H9 (cell line): ENCODE measurements at regions not wholly inside any gene's neighbourhood (a gene's known extent, or its start where the extent isn't known, plus 50 kb on each side); places are given as distances from the start of the nearest gene placed in this dataset.
"Not testable (repeated sequence)": the region's sequence is repeated elsewhere in the genome, so short reads cannot be mapped to it uniquely, and the experiment has no call there.

Experiments
- DNase-seq: peaks from one replicate; pipeline ENCODE4 v3.0.0-alpha.2; 2017
- H2AFZ ChIP-seq: one replicate; pipeline ENCODE4 v1.6.1; 2013; ENCODE audit warnings: mild to moderate bottlenecking, low read length, control low read depth, moderate library complexity
- H2AK5ac ChIP-seq: 2 replicates; pipeline ENCODE4 v1.6.1; 2013; ENCODE audit warnings: low read length, control low read depth, mixed read lengths; ENCODE audit not compliant: insufficient read length
- H2BK120ac ChIP-seq: one replicate; pipeline ENCODE4 v1.6.1; 2013; ENCODE audit warnings: low read depth, mild to moderate bottlenecking, low read length, control low read depth, inconsistent platforms; ENCODE audit not compliant: poor library complexity, severe bottlenecking
- H2BK12ac ChIP-seq: 2 replicates; pipeline ENCODE4 v1.6.1; 2013; ENCODE audit warnings: low read length, control low read depth, mixed read lengths, low read depth; ENCODE audit not compliant: insufficient read length
- H2BK15ac ChIP-seq: 2 replicates; pipeline ENCODE4 v1.6.1; 2013; ENCODE audit warnings: low read depth, low read length, control low read depth
- H2BK20ac ChIP-seq: one replicate; pipeline ENCODE4 v1.6.1; 2013; ENCODE audit warnings: low read depth, mild to moderate bottlenecking, low read length, control low read depth, inconsistent platforms; ENCODE audit not compliant: poor library complexity, severe bottlenecking
- H2BK5ac ChIP-seq: 2 replicates; pipeline ENCODE4 v1.6.1; 2013; ENCODE audit warnings: low read length, control low read depth, mixed read lengths; ENCODE audit not compliant: insufficient read length
- H3K14ac ChIP-seq: 2 replicates; pipeline ENCODE4 v1.6.1; 2013; ENCODE audit warnings: low read length, control low read depth; ENCODE audit not compliant: insufficient read depth
- H3K18ac ChIP-seq: 2 replicates; pipeline ENCODE4 v1.6.1; 2013; ENCODE audit warnings: low read depth, mild to moderate bottlenecking, mixed read lengths, low read length, control low read depth; ENCODE audit not compliant: insufficient read length
- H3K23ac ChIP-seq: 2 replicates; pipeline ENCODE4 v1.6.1; 2013; ENCODE audit warnings: low read length, control low read depth, mixed read lengths, low read depth; ENCODE audit not compliant: insufficient read length
- H3K23me2 ChIP-seq: 2 replicates; pipeline ENCODE4 v1.6.1; 2013; ENCODE audit warnings: low read depth, mild to moderate bottlenecking, mixed read lengths, low read length, control low read depth; ENCODE audit not compliant: insufficient read length, poor library complexity, severe bottlenecking
- H3K27ac ChIP-seq: 2 replicates; pipeline ENCODE4 v1.5.1; 2013; ENCODE audit warnings: low read length, control low read depth, mixed read lengths, low read depth; ENCODE audit not compliant: insufficient read length
- H3K27me3 ChIP-seq: 2 replicates; pipeline ENCODE4 v1.6.1; 2013; ENCODE audit warnings: low read length, control low read depth, inconsistent platforms; ENCODE audit not compliant: insufficient read depth
- H3K4ac ChIP-seq: 2 replicates; pipeline ENCODE4 v1.6.1; 2013; ENCODE audit warnings: low read depth, mild to moderate bottlenecking, control low read depth, inconsistent platforms, low read length, moderate library complexity
- H3K4me1 ChIP-seq: 2 replicates; pipeline ENCODE4 v1.6.1; 2013; ENCODE audit warnings: low read length, control low read depth, inconsistent platforms; ENCODE audit not compliant: insufficient read depth
- H3K4me2 ChIP-seq: 2 replicates; pipeline ENCODE4 v1.6.1; 2013; ENCODE audit warnings: low read length, control low read depth, mixed read lengths; ENCODE audit not compliant: insufficient read length, insufficient read depth
- H3K56ac ChIP-seq: 2 replicates; pipeline ENCODE4 v1.6.1; 2013; ENCODE audit warnings: low read depth, mild to moderate bottlenecking, mixed read lengths, low read length, control low read depth; ENCODE audit not compliant: insufficient read length
- H3K79me1 ChIP-seq: 2 replicates; pipeline ENCODE4 v1.6.1; 2013; ENCODE audit warnings: low read depth, mild to moderate bottlenecking, moderate library complexity, low read length, control low read depth, inconsistent platforms; ENCODE audit not compliant: insufficient read depth, poor library complexity, severe bottlenecking
- H3K79me2 ChIP-seq: 2 replicates; pipeline ENCODE4 v1.6.1; 2013; ENCODE audit warnings: low read length, control low read depth, inconsistent platforms; ENCODE audit not compliant: insufficient read depth
- H3K9ac ChIP-seq: 2 replicates; pipeline ENCODE4 v1.6.1; 2013; ENCODE audit warnings: low read length, control low read depth, mixed read lengths; ENCODE audit not compliant: insufficient read length; ENCODE audit errors: extremely low read depth
- H3K9me3 ChIP-seq: one replicate; pipeline ENCODE4 v1.6.1; 2013; ENCODE audit warnings: low read depth, low read length, inconsistent platforms; ENCODE audit not compliant: control insufficient read depth
- H3T11ph ChIP-seq: one replicate; pipeline ENCODE4 v1.6.1; 2013; ENCODE audit warnings: mild to moderate bottlenecking, low read length, control low read depth, inconsistent platforms
- H4K20me1 ChIP-seq: one replicate; pipeline ENCODE4 v1.6.1; 2013; ENCODE audit not compliant: control insufficient read depth, insufficient read length, insufficient read depth
- H4K5ac ChIP-seq: 2 replicates; pipeline ENCODE4 v1.6.1; 2013; ENCODE audit warnings: low read depth, mild to moderate bottlenecking, mixed read lengths, low read length, control low read depth; ENCODE audit not compliant: insufficient read length
- H4K8ac ChIP-seq: replicated peaks from 2 replicates; pipeline ENCODE4 v1.6.1; 2013; ENCODE audit warnings: low read length, control low read depth, mixed read lengths, low read depth; ENCODE audit not compliant: insufficient read length
- H4K91ac ChIP-seq: 2 replicates; pipeline ENCODE4 v1.6.1; 2013; ENCODE audit warnings: low read depth, mild to moderate bottlenecking, moderate library complexity, mixed read lengths, low read length, control low read depth; ENCODE audit not compliant: insufficient read length
- H3K27ac Mint-ChIP-seq, 3 experiments: 2 replicates in 2 of 3; 3 replicates in 1 of 3; pipeline ENCODE4 v1.8.0; 2020 to 2021; ENCODE audit warnings: mixed read lengths in 3 of 3, mild to moderate bottlenecking in 1 of 3, moderate library complexity in 1 of 3
- H3K27me3 Mint-ChIP-seq: 2 replicates; pipeline ENCODE4 v1.8.0; 2021; ENCODE audit warnings: low read depth, mild to moderate bottlenecking, moderate library complexity, mixed read lengths
- H3K36me3 Mint-ChIP-seq, 3 experiments: 2 replicates in 2 of 3; 3 replicates in 1 of 3; pipeline ENCODE4 v1.8.0; 2020 to 2021; ENCODE audit warnings: low read depth in 3 of 3, mixed read lengths in 3 of 3; ENCODE audit not compliant: insufficient read depth in 1 of 3
- H3K4me1 Mint-ChIP-seq, 2 experiments: 2 replicates each; pipeline ENCODE4 v1.8.0; 2020; ENCODE audit warnings: mixed read lengths in 2 of 2
- H3K4me3 Mint-ChIP-seq, 2 experiments: 2 replicates in 1 of 2; 3 replicates in 1 of 2; pipeline ENCODE4 v1.8.0; 2020 to 2021; ENCODE audit warnings: mild to moderate bottlenecking in 2 of 2, mixed read lengths in 2 of 2, moderate library complexity in 1 of 2
- H3K9me3 Mint-ChIP-seq, 2 experiments: 2 replicates in 1 of 2; 3 replicates in 1 of 2; pipeline ENCODE4 v1.8.0; 2020; ENCODE audit warnings: mild to moderate bottlenecking in 2 of 2, mixed read lengths in 2 of 2, moderate library complexity in 1 of 2
- WGBS: extraction: QIAGEN DNeasy Blood & Tissue Kit; methylation state at CpG from one replicate; pipeline ENCODE4 v1.1.7; 2013; ENCODE audit warnings: missing lambda C conversion rate, low lambda C conversion rate, mixed read lengths; ENCODE audit not compliant: insufficient read length; ENCODE audit errors: extremely low coverage; 5-methylcytosine and 5-hydroxymethylcytosine counted together

- not testable (repeated sequence) for H2BK15ac ChIP-seq, H3K14ac ChIP-seq, H4K8ac ChIP-seq, H2BK12ac ChIP-seq, H3K4ac ChIP-seq, H4K91ac ChIP-seq, H3K18ac ChIP-seq, H2BK5ac ChIP-seq, H2BK20ac ChIP-seq, H3K27ac ChIP-seq, H3K4me2 ChIP-seq, H3K27me3 ChIP-seq, H3K9ac ChIP-seq, H4K20me1 ChIP-seq, H3K23me2 ChIP-seq, H3K9me3 ChIP-seq, H3T11ph ChIP-seq, H2AK5ac ChIP-seq, H3K27me3 Mint-ChIP-seq, H2AFZ ChIP-seq, H3K79me1 ChIP-seq, H3K56ac ChIP-seq, H4K5ac ChIP-seq, H3K4me1 Mint-ChIP-seq, H3K23ac ChIP-seq, H3K79me2 ChIP-seq, DNase-seq, H3K4me1 ChIP-seq, H2BK120ac ChIP-seq, H3K27ac Mint-ChIP-seq, H3K4me3 Mint-ChIP-seq
- no CpG with 5 or more reads among the region's 3 CpGs for WGBS
- H3K9me3 Mint-ChIP-seq: peaks cover 32 to 34% of the 10 kb centered on the region in 2 experiments
- peaks cover 12 to 35% (median 24%) of the 10 kb centered on the region in 3 experiments for H3K36me3 Mint-ChIP-seq
Observed at GRCh38 chr10:77740396-77740795, 102.8 kb upstream of the KCNMA1 start.
